HFFc6 (cell line): ENCODE measurements at regions not wholly inside any gene's neighbourhood (a gene's known extent, or its start where the extent isn't known, plus 50 kb on each side); places are given as distances from the start of the nearest gene placed in this dataset.

Experiments
- DNase-seq: peaks from one replicate; pipeline ENCODE4 v3.0.0-alpha.2; 2018
- H3K27ac Mint-ChIP-seq: 2 replicates; pipeline ENCODE4 v1.8.0; 2020; ENCODE audit warnings: mild to moderate bottlenecking, mixed read lengths
- H3K27me3 Mint-ChIP-seq: 2 replicates; pipeline ENCODE4 v1.8.0; 2021; ENCODE audit warnings: mild to moderate bottlenecking, moderate library complexity, mixed read lengths; ENCODE audit not compliant: insufficient read depth
- H3K36me3 Mint-ChIP-seq: 2 replicates; pipeline ENCODE4 v1.8.0; 2021; ENCODE audit warnings: low read depth, mixed read lengths
- H3K4me1 Mint-ChIP-seq: 2 replicates; pipeline ENCODE4 v1.8.0; 2020; ENCODE audit warnings: low read depth, mixed read lengths
- H3K4me3 Mint-ChIP-seq: 2 replicates; pipeline ENCODE4 v1.8.0; 2020; ENCODE audit warnings: mild to moderate bottlenecking, moderate library complexity, mixed read lengths
- H3K9me3 Mint-ChIP-seq: 2 replicates; pipeline ENCODE4 v1.8.0; 2020; ENCODE audit warnings: mild to moderate bottlenecking, mixed read lengths
- CTCF ChIP-seq: fragments of 200-600 bp; sonication (generic); IDR thresholded peaks from 2 replicates; pipeline ENCODE4 v1.5.0; 2021; ENCODE audit warnings: antibody characterized with exemption, mild to moderate bottlenecking

DNA sequence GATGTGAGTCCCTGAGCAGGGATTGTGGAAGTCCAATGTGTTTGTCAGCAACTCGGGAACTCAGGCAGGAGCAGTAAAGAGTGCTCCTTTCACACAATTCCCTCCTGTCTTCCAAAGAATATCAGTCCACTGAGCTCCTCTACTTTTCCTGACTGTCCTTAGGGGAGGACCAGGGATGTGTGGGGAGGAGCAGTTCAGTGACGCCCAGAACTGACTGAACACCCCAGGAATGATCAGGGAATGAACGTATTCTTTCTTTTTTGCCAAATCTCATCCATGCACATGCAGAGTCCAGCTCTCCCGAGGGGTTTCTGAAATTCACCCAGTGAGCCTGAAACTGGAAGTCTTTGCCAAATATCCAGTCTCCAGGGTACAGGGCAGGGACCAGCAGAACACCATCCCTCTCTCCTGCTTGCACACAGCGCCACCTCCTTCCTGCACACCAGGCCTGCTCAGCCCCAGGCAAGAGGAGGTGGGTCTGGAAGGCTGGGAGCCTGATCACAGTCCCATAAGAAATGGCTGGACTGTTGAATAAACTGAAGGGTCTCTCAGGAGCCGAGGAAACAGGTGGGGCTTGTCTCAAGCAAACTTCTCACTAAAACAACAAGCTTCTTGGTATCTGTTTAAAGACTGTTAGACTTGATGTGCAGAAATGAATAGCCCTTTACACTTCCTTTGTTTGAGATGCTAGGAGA is 294.7 kb downstream of the C7orf25 start:
- no peak for TF ChIP-seq CTCF
- Mint-ChIP-seq H3K27ac (no peak overlapping the region), H3K4me1 (no peaks in the 10 kb centered on the region), H3K4me3 (no peak overlapping the region), H3K9me3 (no peaks in the 10 kb centered on the region), H3K36me3 (no peaks in the 10 kb centered on the region), H3K27me3 (peaks cover 8% of the 10 kb centered on the region)
- no peak for DNase-seq

DNA sequence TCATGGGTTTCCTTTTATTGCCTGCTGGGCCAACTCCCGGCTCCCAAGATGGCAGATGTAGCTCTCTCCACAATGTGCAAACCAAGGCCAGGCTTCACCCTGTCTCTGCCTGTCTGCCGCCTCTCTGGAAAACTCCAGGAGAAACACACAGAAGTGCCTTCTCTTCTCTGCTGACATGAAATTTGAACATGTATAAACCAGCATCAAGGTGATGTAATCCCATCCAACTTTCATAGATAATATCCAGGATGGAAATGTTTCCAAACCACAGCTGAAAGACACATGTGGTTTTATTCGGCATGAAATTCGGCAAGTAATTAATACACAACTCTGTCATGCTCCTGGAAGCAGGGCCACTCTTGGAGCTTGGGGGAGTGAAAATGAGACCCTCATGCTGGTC is 297.2 kb downstream of the C7orf25 start:
- TF ChIP-seq CTCF, result no peak
- Mint-ChIP-seq H3K4me1 (no peaks in the 10 kb centered on the region), H3K27ac (no peak overlapping the region), H3K4me3 (no peak overlapping the region), H3K9me3 (no peaks in the 10 kb centered on the region), H3K27me3 (peaks cover 8% of the 10 kb centered on the region), H3K36me3 (no peaks in the 10 kb centered on the region)
- no peak for DNase-seq

DNA sequence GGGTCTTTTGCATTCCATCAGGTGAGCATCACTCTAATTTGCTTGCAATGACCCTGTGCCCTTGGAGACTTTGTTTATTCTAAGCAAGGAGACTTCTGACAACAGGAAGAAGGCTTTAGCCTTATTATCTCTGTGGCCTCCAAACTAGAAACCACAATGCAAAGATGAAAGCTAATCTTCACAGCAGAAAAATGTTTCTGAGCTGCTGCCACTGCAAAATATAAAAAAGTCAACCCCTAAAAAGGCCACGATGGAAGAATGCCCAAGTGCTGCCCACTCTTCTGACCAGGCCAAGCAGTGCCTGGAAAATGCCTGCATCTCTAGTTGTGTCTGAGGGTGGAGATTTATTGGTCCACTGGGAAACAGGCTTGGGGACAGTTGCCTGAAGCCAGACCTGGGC is 299.9 kb downstream of the C7orf25 start:
- no peak for DNase-seq
- no peak for TF ChIP-seq CTCF
- no peaks in the 10 kb centered on the region for H3K36me3 Mint-ChIP-seq
- H3K27ac Mint-ChIP-seq, result no peak overlapping the region
- H3K27me3 Mint-ChIP-seq, result peaks cover 3% of the 10 kb centered on the region; the same call in 1 of the 2 replicates
- no peaks in the 10 kb centered on the region for H3K9me3 Mint-ChIP-seq
- H3K4me1 Mint-ChIP-seq, result no peaks in the 10 kb centered on the region
- no peak overlapping the region for H3K4me3 Mint-ChIP-seq

DNA sequence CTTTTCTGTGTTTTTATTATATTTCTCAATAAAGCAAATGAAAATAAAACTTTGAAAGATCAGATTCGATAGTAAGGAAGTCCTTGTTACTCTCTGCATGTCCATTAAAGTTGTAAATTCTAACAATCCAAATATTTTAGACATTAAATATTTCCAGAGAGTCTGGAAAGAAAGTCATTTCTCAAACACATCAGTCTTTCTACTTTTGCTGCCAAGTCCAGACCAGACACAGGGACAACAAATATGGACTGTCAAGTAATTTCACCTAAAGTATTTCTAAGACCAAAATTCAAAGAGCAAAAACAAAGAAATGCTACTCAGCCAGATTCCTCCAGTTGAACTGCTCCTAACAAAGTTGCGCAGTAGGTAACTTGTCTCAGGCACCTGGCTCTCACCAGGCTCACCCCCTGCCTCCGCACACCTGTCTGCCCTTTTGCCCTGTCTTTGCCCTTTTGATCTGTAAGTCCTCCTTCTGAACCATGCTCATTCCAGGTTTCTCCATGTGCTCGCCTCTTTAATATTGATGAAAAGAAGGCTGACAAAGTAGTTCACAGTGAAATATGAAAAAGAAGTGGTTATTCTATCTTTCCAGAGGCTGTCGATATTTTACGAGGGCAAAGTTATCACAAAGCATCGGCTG is 300.5 kb downstream of the C7orf25 start:
- TF ChIP-seq CTCF, result no peak
- DNase-seq, result no peak
- Mint-ChIP-seq H3K27me3 (peaks cover 4% of the 10 kb centered on the region; the same call in 1 of the 2 replicates), H3K4me3 (no peak overlapping the region), H3K9me3 (no peaks in the 10 kb centered on the region), H3K36me3 (no peaks in the 10 kb centered on the region), H3K27ac (no peak overlapping the region), H3K4me1 (no peaks in the 10 kb centered on the region)

- DNase-seq, result no peak
- H3K27me3 Mint-ChIP-seq, result peaks cover 3% of the 10 kb centered on the region; the same call in 1 of the 2 replicates
- H3K4me3 Mint-ChIP-seq, result no peak overlapping the region
- no peak for TF ChIP-seq CTCF
- peaks cover 6% of the 10 kb centered on the region; the same call in 1 of the 2 replicates for H3K4me1 Mint-ChIP-seq
- H3K27ac Mint-ChIP-seq, result no peak overlapping the region
- no peaks in the 10 kb centered on the region for H3K9me3 Mint-ChIP-seq
- H3K36me3 Mint-ChIP-seq, result no peaks in the 10 kb centered on the region
Measured at GRCh38 chr7:42606193-42606905, 305.5 kb downstream of the C7orf25 start.
